Transverse colon (tissue), 3 donors: ENCODE measurements at regions not wholly inside any gene's neighbourhood (a gene's known extent, or its start where the extent isn't known, plus 50 kb on each side); places are given as distances from the start of the nearest gene placed in this dataset.

Experiments used
- CTCF ChIP-seq, 5 experiments: fragments of 200-600 bp in 3 of 5; fragments of 450-650 bp in 2 of 5; sonication (generic) in 3 of 5; IDR thresholded peaks; 1 replicate in 2 of 5; 2 replicates in 3 of 5; pipeline ENCODE4 v1.5.1; 2016 to 2017; ENCODE audit warnings: antibody characterized with exemption in 5 of 5, inconsistent platforms in 3 of 5, mild to moderate bottlenecking in 2 of 5, moderate library complexity in 1 of 5
- POLR2A ChIP-seq: fragments of 450-650 bp; IDR thresholded peaks from one replicate; pipeline ENCODE4 v1.6.1; 2016; ENCODE audit warnings: antibody characterized with exemption, mild to moderate bottlenecking, moderate library complexity

GRCh38 chr20:58141971-58142842, 86.2 kb downstream of the ANKRD60 start:
- TF ChIP-seq POLR2A (no peak), CTCF (IDR thresholded peaks at IDR 0.05) (no peak)
